ENCODE measurements at regions not wholly inside any gene's neighbourhood (a gene's known extent, or its start where the extent isn't known, plus 50 kb on each side); places are given as distances from the start of the nearest gene placed in this dataset.
"Not testable (repeated sequence)": the region's sequence is repeated elsewhere in the genome, so short reads cannot be mapped to it uniquely, and the experiment has no call there.

GRCh38 chr21:6569152-6569551 lies 3952.2 kb upstream of the TPTE start:
- H3K9me3 Mint-ChIP-seq (ENCODE audit: unreplicated experiment); H3K27me3 ChIP-seq (replicated peaks; ENCODE audit: control insufficient read depth, insufficient read depth, low read length); H3K36me3 Mint-ChIP-seq (ENCODE audit: insufficient read depth, unreplicated experiment); BruUV-seq (replicated peaks); DNase-seq; H3K4me1 Mint-ChIP-seq (ENCODE audit: low read depth, unreplicated experiment); POLR2A ChIA-PET; H3K36me3 ChIP-seq (ENCODE audit: control insufficient read depth, insufficient read depth, low read length); CTCF ChIA-PET; intact Hi-C loops (cut with micrococcal nuclease; ENCODE audit: unreplicated experiment); H3K4me1 ChIP-seq; H3K27ac Mint-ChIP-seq (ENCODE audit: unreplicated experiment); H3K4me3 Mint-ChIP-seq (ENCODE audit: unreplicated experiment); H3K4me3 ChIP-seq (ENCODE audit: low read depth, low read length); H3K9me3 ChIP-seq; H3K27me3 Mint-ChIP-seq (ENCODE audit: insufficient read depth, unreplicated experiment): not testable (repeated sequence)

GRCh38 chr21:6569587-6570392 lies 3951.6 kb upstream of the TPTE start:
- H3K27me3 Mint-ChIP-seq (ENCODE audit: insufficient read depth, unreplicated experiment); POLR2A ChIA-PET; H3K4me3 ChIP-seq (ENCODE audit: low read depth, low read length); intact Hi-C loops (cut with micrococcal nuclease; ENCODE audit: unreplicated experiment); DNase-seq; CTCF ChIA-PET; H3K4me1 Mint-ChIP-seq (ENCODE audit: low read depth, unreplicated experiment); BruUV-seq (replicated peaks); H3K9me3 ChIP-seq; H3K27me3 ChIP-seq (replicated peaks; ENCODE audit: control insufficient read depth, insufficient read depth, low read length); H3K4me1 ChIP-seq; H3K27ac Mint-ChIP-seq (ENCODE audit: unreplicated experiment); H3K36me3 Mint-ChIP-seq (ENCODE audit: insufficient read depth, unreplicated experiment); H3K9me3 Mint-ChIP-seq (ENCODE audit: unreplicated experiment); H3K4me3 Mint-ChIP-seq (ENCODE audit: unreplicated experiment); H3K36me3 ChIP-seq (ENCODE audit: control insufficient read depth, insufficient read depth, low read length): not testable (repeated sequence)

- CTCF ChIA-PET; H3K9me3 ChIP-seq; H3K4me3 Mint-ChIP-seq (ENCODE audit: unreplicated experiment); H3K4me1 Mint-ChIP-seq (ENCODE audit: low read depth, unreplicated experiment); H3K36me3 ChIP-seq (ENCODE audit: control insufficient read depth, insufficient read depth, low read length); H3K9me3 Mint-ChIP-seq (ENCODE audit: unreplicated experiment); H3K27ac Mint-ChIP-seq (ENCODE audit: unreplicated experiment); BruUV-seq (replicated peaks); POLR2A ChIA-PET; H3K27me3 Mint-ChIP-seq (ENCODE audit: insufficient read depth, unreplicated experiment); H3K27me3 ChIP-seq (replicated peaks; ENCODE audit: control insufficient read depth, insufficient read depth, low read length); H3K4me1 ChIP-seq; DNase-seq; H3K4me3 ChIP-seq (ENCODE audit: low read depth, low read length); intact Hi-C loops (cut with micrococcal nuclease; ENCODE audit: unreplicated experiment); H3K36me3 Mint-ChIP-seq (ENCODE audit: insufficient read depth, unreplicated experiment): not testable (repeated sequence)
Measured at GRCh38 chr21:6570700-6571368, 3950.5 kb upstream of the TPTE start.

GRCh38 chr21:6573576-6573975 lies 3947.8 kb upstream of the TPTE start:
- BruUV-seq (replicated peaks); POLR2A ChIA-PET; H3K4me3 Mint-ChIP-seq (ENCODE audit: unreplicated experiment); H3K9me3 ChIP-seq; DNase-seq; CTCF ChIA-PET; H3K9me3 Mint-ChIP-seq (ENCODE audit: unreplicated experiment); H3K4me1 ChIP-seq; H3K27me3 ChIP-seq (replicated peaks; ENCODE audit: control insufficient read depth, insufficient read depth, low read length); H3K27ac Mint-ChIP-seq (ENCODE audit: unreplicated experiment); H3K36me3 ChIP-seq (ENCODE audit: control insufficient read depth, insufficient read depth, low read length); H3K4me1 Mint-ChIP-seq (ENCODE audit: low read depth, unreplicated experiment); H3K4me3 ChIP-seq (ENCODE audit: low read depth, low read length); H3K36me3 Mint-ChIP-seq (ENCODE audit: insufficient read depth, unreplicated experiment); intact Hi-C loops (cut with micrococcal nuclease; ENCODE audit: unreplicated experiment); H3K27me3 Mint-ChIP-seq (ENCODE audit: insufficient read depth, unreplicated experiment): not testable (repeated sequence)

- POLR2A ChIA-PET; H3K9me3 Mint-ChIP-seq (ENCODE audit: unreplicated experiment); H3K36me3 ChIP-seq (ENCODE audit: control insufficient read depth, insufficient read depth, low read length); H3K4me1 Mint-ChIP-seq (ENCODE audit: low read depth, unreplicated experiment); H3K4me3 ChIP-seq (ENCODE audit: low read depth, low read length); H3K9me3 ChIP-seq; H3K27me3 ChIP-seq (replicated peaks; ENCODE audit: control insufficient read depth, insufficient read depth, low read length); H3K36me3 Mint-ChIP-seq (ENCODE audit: insufficient read depth, unreplicated experiment); H3K27me3 Mint-ChIP-seq (ENCODE audit: insufficient read depth, unreplicated experiment); intact Hi-C loops (cut with micrococcal nuclease; ENCODE audit: unreplicated experiment); H3K4me3 Mint-ChIP-seq (ENCODE audit: unreplicated experiment); BruUV-seq (replicated peaks); CTCF ChIA-PET; H3K27ac Mint-ChIP-seq (ENCODE audit: unreplicated experiment); H3K4me1 ChIP-seq; DNase-seq: not testable (repeated sequence)
Measured at GRCh38 chr21:6579801-6580200, 3941.6 kb upstream of the TPTE start.

Measured in Caco-2 (cell line).